NCI-H82 treated with DMSO at 0.1 percent for 48 hours (cell line): ENCODE measurements at regions not wholly inside any gene's neighbourhood (a gene's known extent, or its start where the extent isn't known, plus 50 kb on each side); places are given as distances from the start of the nearest gene placed in this dataset.
"Not testable (repeated sequence)": the region's sequence is repeated elsewhere in the genome, so short reads cannot be mapped to it uniquely, and the experiment has no call there.

Experiments used
- DNase-seq: peaks from one replicate; lab custom pipeline; 2025; ENCODE audit not compliant: unreplicated experiment; lab: John Stamatoyannopoulos, UW

- no peak for DNase-seq
Observed at GRCh38 chr12:87596134-87596533, 433.1 kb downstream of the C12orf50 start.

- DNase-seq: no peak
Observed at GRCh38 chr12:87585882-87586557, 443.2 kb downstream of the C12orf50 start.

- DNase-seq: not testable (repeated sequence)
Observed at GRCh38 chr12:87579091-87579490, 450.1 kb downstream of the C12orf50 start.

GRCh38 chr12:87575906-87576305 is 453.3 kb downstream of the C12orf50 start:
- no peak for DNase-seq

- DNase-seq: not testable (repeated sequence)
Observed at GRCh38 chr12:87566918-87567317, 462.3 kb downstream of the C12orf50 start.

- no peak for DNase-seq
Observed at GRCh38 chr12:87556985-87557384, 472.2 kb downstream of the C12orf50 start.

- DNase-seq: not testable (repeated sequence)
Observed at GRCh38 chr12:87531213-87531612, 498.0 kb downstream of the C12orf50 start.

- DNase-seq: no peak
Observed at GRCh38 chr12:87529413-87529812, 499.8 kb downstream of the C12orf50 start.

- no peak for DNase-seq
Observed at GRCh38 chr12:87520968-87521367, 508.2 kb downstream of the C12orf50 start.

GRCh38 chr12:87518481-87518880 is 510.7 kb downstream of the C12orf50 start:
- no peak for DNase-seq

GRCh38 chr12:87518036-87518435 is 511.2 kb downstream of the C12orf50 start:
- no peak for DNase-seq

GRCh38 chr12:87513536-87514280 is 515.5 kb downstream of the C12orf50 start:
- no peak for DNase-seq

GRCh38 chr12:87511371-87511770 is 517.8 kb downstream of the C12orf50 start:
- DNase-seq: no peak

- no peak for DNase-seq
Observed at GRCh38 chr12:87509237-87509820, 519.9 kb downstream of the C12orf50 start.

- DNase-seq: no peak
Observed at GRCh38 chr12:87491598-87491997, 537.6 kb downstream of the C12orf50 start.

GRCh38 chr12:87491089-87491488 is 538.1 kb downstream of the C12orf50 start:
- DNase-seq: no peak

GRCh38 chr12:87469295-87469694 is 559.9 kb downstream of the C12orf50 start:
- DNase-seq: no peak

- DNase-seq: no peak
Observed at GRCh38 chr12:87467936-87468335, 561.3 kb downstream of the C12orf50 start.

GRCh38 chr12:87464565-87464964 is 564.6 kb downstream of the C12orf50 start:
- no peak for DNase-seq

GRCh38 chr12:87444039-87444438 is 585.2 kb downstream of the C12orf50 start:
- no peak for DNase-seq

GRCh38 chr12:87441511-87441910 is 587.7 kb downstream of the C12orf50 start:
- no peak for DNase-seq
